Stimulated activated naive CD8-positive, alpha-beta T cell treated with anti-CD3 and anti-CD28 coated beads, Interleukin-15, Interleukin-2, amounts not matched to agents 100 ng/mL and 50 ng/mL, for 24 hours (primary cell): ENCODE measurements at regions not wholly inside any gene's neighbourhood (a gene's known extent, or its start where the extent isn't known, plus 50 kb on each side); places are given as distances from the start of the nearest gene placed in this dataset.

ENCODE experiments used
- H3K27ac Mint-ChIP-seq: one replicate; pipeline ENCODE4 v1.8.0; 2021; ENCODE audit warnings: mild to moderate bottlenecking, mixed read lengths
- H3K27me3 Mint-ChIP-seq: one replicate; pipeline ENCODE4 v1.8.0; 2021; ENCODE audit warnings: mixed read lengths
- H3K36me3 Mint-ChIP-seq: one replicate; pipeline ENCODE4 v1.8.0; 2021; ENCODE audit warnings: low read depth, mixed read lengths
- H3K4me1 Mint-ChIP-seq: one replicate; pipeline ENCODE4 v1.8.0; 2021; ENCODE audit warnings: low read depth, mixed read lengths
- H3K4me3 Mint-ChIP-seq: one replicate; pipeline ENCODE4 v1.8.0; 2021; ENCODE audit warnings: mild to moderate bottlenecking, mixed read lengths
- H3K9me3 Mint-ChIP-seq: one replicate; pipeline ENCODE4 v1.8.0; 2021; ENCODE audit warnings: mixed read lengths

DNA sequence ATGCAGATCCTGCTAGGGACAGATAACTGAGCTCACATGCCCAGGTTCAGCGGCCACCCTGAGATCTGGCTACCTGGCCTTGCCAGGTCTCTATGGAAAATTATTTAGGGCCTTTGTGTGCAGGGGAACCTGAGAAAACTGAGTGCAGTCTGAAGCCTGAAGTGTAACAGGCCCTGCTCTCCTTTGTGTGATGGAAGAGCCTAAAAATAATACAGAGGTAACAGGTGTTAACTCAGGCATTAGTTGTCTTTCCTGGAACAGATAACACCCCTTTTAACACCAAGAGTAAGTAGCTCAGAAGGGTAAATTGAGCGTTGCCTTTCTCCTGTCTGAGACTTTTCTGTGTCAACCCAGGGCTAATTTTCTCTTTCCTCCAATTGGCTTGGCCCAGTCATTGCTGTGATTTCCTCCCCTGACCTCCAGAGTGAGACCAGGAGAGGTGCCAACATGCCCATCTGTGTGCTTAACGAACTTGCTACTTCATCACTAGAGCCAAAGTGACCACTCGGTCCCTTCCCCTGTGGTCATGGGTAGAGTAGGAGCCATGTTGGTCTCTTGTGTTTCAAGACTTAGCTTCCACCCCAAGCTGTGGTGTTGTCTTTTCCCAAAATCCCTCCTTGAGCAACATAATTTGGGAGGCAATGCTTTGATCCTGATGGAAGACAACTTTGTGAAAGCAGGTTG, 304.4 kb upstream of the JAG1 start:
- H3K4me3 Mint-ChIP-seq: no peak overlapping the region
- no peaks in the 10 kb centered on the region for H3K27me3 Mint-ChIP-seq
- no peak overlapping the region for H3K27ac Mint-ChIP-seq
- H3K36me3 Mint-ChIP-seq: no peaks in the 10 kb centered on the region
- no peaks in the 10 kb centered on the region for H3K4me1 Mint-ChIP-seq
- H3K9me3 Mint-ChIP-seq: no peaks in the 10 kb centered on the region

DNA sequence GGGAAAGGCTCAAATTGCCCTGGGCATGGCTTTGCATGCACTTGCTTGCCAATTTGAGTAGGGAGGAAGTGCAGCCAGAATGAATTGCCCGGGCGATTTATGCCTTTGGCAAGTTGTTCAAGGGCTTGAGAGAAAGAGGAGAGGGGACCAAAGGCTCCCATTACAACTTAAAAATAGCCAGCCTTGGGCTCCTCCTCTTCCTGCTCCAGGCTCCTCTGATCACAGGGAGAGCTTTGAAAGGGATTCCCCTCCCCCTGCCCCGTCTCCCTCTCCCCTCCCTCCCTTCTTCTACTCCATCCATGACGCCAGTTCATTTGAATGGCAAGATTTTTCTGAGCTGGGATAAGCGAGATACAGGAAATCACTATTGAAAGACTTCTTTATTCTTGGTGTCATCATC, 304.9 kb upstream of the JAG1 start:
- H3K27ac Mint-ChIP-seq: no peak overlapping the region
- H3K4me3 Mint-ChIP-seq: no peak overlapping the region
- H3K4me1 Mint-ChIP-seq: no peaks in the 10 kb centered on the region
- no peaks in the 10 kb centered on the region for H3K27me3 Mint-ChIP-seq
- H3K36me3 Mint-ChIP-seq: no peaks in the 10 kb centered on the region
- no peaks in the 10 kb centered on the region for H3K9me3 Mint-ChIP-seq

DNA sequence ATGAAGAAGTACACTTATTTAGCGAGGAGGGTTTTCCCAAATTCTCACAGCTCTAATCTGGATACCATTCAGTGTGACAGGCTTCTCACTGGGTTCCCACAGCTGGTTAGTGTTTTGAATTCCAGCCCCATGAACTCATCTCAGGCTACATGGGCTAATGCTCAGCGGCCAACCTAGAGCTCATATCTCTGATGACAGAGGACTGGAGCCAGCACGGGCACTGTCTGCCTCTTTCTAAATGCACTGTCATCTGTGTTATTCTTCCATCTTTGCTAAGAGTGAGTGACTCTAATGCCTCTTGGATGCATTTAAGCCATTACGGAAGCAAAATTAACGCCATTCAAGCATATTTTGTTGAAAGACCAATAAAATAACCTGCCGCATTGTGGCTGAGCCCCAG, 308.9 kb upstream of the JAG1 start:
- no peaks in the 10 kb centered on the region for H3K36me3 Mint-ChIP-seq
- no peak overlapping the region for H3K27ac Mint-ChIP-seq
- H3K27me3 Mint-ChIP-seq: no peaks in the 10 kb centered on the region
- H3K9me3 Mint-ChIP-seq: peaks cover 4% of the 10 kb centered on the region
- no peak overlapping the region for H3K4me3 Mint-ChIP-seq
- no peaks in the 10 kb centered on the region for H3K4me1 Mint-ChIP-seq

DNA sequence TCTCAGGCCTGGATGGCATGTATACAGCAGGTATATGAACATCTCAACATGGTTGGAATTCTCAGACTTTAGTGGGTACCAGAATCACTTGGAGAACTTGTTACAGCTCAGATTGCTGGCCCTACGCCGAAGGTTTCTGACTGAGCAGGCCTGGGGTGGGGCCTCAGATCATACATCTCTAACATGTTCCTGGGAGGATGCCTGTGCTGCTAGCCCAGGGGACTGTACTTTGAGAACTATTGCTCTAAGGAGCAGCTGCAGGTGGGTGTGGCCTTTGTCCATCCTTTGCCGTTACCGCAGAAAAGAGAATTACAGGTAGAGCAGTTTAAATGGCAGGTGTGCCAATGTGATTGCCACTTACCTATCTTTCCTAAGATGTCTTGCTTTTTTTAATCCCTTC, 310.5 kb upstream of the JAG1 start:
- no peak overlapping the region for H3K27ac Mint-ChIP-seq
- no peak overlapping the region for H3K4me3 Mint-ChIP-seq
- H3K36me3 Mint-ChIP-seq: no peaks in the 10 kb centered on the region
- no peaks in the 10 kb centered on the region for H3K27me3 Mint-ChIP-seq
- H3K9me3 Mint-ChIP-seq: peaks cover 4% of the 10 kb centered on the region
- no peaks in the 10 kb centered on the region for H3K4me1 Mint-ChIP-seq

DNA sequence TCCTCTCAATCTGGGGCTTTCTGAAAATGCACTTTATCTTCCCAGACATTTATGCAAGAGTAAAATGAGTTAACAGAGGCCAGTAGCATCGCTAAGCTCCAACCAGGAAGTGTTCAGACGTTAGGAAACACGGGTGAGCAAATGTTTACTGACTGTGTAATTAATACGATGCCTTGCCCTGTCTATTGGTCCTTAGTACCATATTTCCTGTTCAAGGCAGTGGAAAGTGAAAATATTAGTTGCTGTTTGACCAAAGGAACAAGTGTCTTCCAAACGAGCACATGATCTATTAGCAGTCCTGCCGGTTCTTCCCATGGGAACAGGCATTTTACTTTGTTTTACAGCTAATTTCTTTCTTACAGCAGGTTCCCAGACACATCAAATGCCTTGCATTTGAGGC, 311.1 kb upstream of the JAG1 start:
- H3K27ac Mint-ChIP-seq: no peak overlapping the region
- peaks cover 4% of the 10 kb centered on the region for H3K9me3 Mint-ChIP-seq

DNA sequence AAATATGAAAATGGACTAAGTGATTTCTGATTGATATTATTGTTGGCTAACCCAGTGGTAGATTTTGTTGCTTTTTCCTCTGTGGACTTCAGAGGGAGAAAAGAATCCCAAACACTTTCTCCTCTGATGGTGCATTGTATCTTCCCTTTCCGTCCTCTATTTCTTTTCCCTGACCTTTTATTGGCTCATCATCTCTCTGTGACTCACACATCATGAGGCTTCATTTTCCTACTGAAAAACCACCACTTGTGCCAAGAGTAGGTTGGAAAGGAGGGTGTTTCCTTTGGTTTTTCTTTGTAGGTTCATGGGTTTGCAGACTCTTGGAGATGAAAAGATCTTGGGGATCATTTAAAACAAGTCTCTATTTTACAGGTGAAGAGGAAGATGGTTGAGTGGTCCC, 311.7 kb upstream of the JAG1 start:
- Mint-ChIP-seq H3K4me3 (no peak overlapping the region), H3K4me1 (no peaks in the 10 kb centered on the region), H3K27me3 (no peaks in the 10 kb centered on the region), H3K9me3 (peaks cover 4% of the 10 kb centered on the region), H3K36me3 (no peaks in the 10 kb centered on the region), H3K27ac (no peak overlapping the region)

More for the DNA sequence above, 311.1 kb upstream of the JAG1 start:
- Mint-ChIP-seq H3K4me1 (no peaks in the 10 kb centered on the region), H3K36me3 (no peaks in the 10 kb centered on the region), H3K4me3 (no peak overlapping the region), H3K27me3 (no peaks in the 10 kb centered on the region)

DNA sequence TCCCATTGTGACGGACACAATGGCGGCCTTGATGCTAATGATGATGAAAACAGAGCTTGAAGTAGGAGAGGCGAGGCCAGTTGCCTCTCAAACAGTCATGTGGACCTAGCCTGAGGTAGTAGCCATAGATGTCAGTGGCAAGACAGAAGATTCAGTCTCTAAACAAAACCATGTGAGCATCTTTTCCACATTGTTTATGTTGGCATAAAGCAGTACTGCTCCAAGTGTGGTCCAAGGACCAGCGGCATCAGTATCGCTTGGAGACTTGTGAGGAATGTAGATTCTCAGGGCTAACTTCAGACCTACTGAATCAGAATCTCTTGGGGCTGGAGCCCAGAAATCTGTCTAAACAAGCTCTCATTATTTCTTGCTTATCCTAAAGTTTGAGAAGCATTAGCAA, 312.8 kb upstream of the JAG1 start:
- no peaks in the 10 kb centered on the region for H3K27me3 Mint-ChIP-seq
- H3K36me3 Mint-ChIP-seq: no peaks in the 10 kb centered on the region
- H3K4me1 Mint-ChIP-seq: no peaks in the 10 kb centered on the region
- H3K4me3 Mint-ChIP-seq: no peak overlapping the region
- no peak overlapping the region for H3K27ac Mint-ChIP-seq
- H3K9me3 Mint-ChIP-seq: peaks cover 4% of the 10 kb centered on the region

DNA sequence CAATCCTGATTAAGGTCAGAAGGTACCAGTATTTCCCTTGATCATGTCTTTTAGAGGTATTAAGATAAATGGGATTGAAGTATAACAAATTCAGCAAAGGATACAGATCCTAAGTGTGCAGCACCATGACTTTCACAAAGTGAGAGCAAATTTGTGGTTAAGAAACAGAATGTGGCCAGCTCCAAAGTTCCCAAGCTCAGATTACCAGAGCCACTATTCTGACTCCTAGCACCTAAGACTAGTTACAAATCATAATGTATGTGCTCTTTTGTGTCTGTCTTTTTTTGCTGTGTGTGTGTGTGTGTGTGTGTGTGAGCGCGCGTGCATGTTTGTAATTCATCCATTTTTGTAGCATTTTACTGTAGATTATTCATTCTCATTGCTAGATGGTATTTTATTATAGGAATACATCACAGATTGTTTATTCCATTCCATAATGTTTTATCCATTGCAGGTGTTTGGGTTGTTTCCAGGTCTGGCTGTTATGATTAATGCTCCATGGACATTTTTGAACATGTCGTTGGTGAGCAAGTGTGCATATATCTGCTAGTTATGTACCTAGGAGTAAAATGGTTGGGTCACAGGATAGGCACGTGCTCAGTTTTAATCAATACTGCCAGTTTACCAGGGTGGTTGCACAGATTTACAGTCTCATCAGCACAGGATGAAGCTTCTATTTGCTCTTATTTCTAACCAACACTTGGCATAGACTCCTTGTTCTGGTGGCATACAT, 314.0 kb upstream of the JAG1 start:
- Mint-ChIP-seq H3K36me3 (no peaks in the 10 kb centered on the region), H3K4me3 (no peak overlapping the region), H3K4me1 (no peaks in the 10 kb centered on the region), H3K9me3 (peaks cover 4% of the 10 kb centered on the region), H3K27ac (no peak overlapping the region), H3K27me3 (no peaks in the 10 kb centered on the region)

DNA sequence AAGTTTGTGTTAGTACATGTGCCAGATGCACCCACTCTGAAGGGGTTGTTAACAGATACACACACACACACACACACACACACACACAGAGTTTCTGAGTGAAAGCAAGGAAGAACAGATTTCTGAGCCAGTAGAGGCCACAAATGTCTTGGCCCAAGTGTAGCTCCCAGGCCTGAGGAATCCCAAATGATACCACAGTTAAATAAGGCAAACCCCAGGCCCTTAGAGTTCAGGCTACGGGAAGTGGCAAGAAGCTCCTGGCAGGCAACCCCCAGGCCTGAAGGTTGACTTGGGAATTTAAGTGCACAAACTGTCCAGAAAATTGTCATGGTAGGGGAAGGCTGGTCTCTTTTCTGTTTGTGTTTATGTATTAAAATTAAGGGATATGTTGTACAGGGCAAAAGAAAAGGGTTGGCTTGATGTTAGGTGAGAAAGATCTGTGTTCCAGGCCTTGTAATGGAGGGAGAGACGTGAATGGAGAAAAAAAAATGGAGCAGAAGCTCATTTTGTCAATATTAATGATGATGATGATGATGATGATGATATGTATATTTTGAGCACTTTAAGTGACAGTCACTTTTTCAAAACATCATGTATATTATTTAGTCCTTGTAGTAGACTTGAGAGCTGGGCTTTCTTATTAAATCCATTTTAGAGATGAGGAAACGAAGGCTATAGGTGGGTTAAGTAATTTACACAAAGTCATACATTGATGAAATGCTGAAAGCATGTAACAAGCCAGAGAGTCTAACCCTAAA, 317.0 kb upstream of the JAG1 start:
- Mint-ChIP-seq H3K27me3 (no peaks in the 10 kb centered on the region), H3K36me3 (no peaks in the 10 kb centered on the region), H3K9me3 (no peaks in the 10 kb centered on the region), H3K4me3 (no peak overlapping the region), H3K4me1 (no peaks in the 10 kb centered on the region), H3K27ac (no peak overlapping the region)

DNA sequence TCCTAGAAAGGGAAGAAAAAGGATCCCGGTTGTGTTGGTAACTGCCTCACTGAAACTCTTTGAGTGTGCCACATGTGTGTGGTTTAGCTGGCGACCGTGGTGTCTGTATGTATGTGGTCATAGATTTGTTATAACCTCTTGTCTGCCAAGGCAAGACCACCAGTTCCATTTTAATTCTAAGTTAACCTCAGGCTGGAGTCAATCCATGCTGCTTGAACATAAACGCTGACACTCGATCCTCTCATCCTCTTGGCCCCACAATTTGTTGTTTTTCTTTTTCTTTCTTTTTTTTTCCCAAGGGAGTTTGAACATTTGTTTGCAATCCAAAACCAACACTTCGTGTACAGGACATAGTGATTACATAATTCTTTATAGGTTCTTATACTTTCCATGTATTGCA, 318.9 kb upstream of the JAG1 start:
- Mint-ChIP-seq H3K9me3 (no peaks in the 10 kb centered on the region), H3K4me3 (no peak overlapping the region), H3K4me1 (no peaks in the 10 kb centered on the region), H3K36me3 (no peaks in the 10 kb centered on the region), H3K27me3 (no peaks in the 10 kb centered on the region), H3K27ac (no peak overlapping the region)

DNA sequence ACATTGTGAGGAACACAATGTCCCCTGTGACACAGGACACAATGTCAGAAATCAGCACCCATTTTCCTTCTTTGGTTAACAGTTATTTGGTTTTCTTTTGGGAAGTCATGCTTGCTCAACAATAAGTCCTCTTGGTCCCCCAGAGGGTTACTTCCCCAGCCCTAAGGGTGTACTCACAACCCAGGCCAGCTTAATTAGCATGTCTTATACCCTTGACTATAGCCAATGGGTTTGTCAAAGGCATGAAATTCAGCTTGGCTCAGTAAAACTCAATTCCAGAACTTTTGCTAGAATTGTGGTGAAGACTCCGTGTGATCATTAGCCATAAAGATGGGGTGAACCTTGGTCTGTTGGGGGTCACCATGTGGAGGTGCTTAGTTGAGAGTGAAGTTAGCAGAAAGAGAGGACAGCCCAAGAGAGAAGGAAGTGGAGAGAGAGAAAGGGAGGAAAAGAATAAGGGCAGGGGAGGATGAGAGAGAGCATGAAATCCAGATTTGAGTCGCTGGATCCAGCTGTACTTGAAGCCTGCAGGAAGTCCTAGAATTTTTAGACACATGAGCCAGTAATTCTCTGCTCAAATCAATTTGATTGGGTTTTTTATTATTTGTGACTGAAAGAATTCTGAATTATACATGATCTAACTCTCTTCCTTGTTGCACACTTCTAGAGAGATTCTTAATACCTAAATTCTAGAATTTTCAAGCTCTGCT, 321.3 kb upstream of the JAG1 start:
- H3K27me3 Mint-ChIP-seq: no peaks in the 10 kb centered on the region
- no peaks in the 10 kb centered on the region for H3K4me1 Mint-ChIP-seq
- no peaks in the 10 kb centered on the region for H3K9me3 Mint-ChIP-seq
- H3K4me3 Mint-ChIP-seq: no peak overlapping the region
- no peak overlapping the region for H3K27ac Mint-ChIP-seq
- H3K36me3 Mint-ChIP-seq: no peaks in the 10 kb centered on the region

DNA sequence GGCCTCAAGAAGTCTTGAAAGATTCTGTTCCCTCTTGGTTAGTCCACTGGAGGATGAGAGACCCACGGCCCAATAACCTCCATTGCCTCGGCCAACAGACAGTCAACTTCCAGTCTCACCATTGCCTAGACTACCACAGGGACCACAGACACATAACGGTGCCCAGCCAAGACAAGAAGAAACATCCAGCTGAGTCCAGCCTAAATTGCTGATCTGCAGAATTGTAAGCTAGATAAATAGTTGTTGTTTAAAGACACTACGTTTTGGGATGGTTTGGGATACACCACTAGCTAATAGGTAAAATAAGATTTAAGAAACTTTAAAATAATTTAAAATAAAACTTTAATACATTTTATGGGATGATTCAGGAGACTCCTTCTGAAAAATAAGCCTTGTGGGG, 324.7 kb upstream of the JAG1 start:
- Mint-ChIP-seq H3K4me1 (no peaks in the 10 kb centered on the region), H3K4me3 (no peak overlapping the region), H3K9me3 (no peaks in the 10 kb centered on the region), H3K27ac (no peak overlapping the region), H3K27me3 (no peaks in the 10 kb centered on the region), H3K36me3 (no peaks in the 10 kb centered on the region)

DNA sequence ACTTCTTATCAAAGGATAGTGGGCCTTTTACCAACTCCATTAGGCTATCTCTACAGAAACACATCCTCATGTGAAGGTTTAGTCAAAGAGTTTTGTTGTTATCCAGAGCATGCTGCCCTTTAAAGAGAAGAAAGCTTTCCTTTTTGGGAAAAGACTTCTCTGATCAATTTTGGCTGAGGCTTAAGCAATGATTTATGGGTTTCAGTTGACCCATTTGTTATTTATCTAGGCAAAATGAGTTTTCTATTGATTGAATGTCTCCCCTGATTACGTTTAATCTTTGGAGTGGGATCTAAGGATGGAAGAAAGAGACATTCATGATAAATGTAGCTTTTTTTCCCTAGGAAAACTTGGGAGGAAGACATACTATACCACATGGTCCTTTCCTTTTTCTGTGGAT, 326.6 kb upstream of the JAG1 start:
- Mint-ChIP-seq H3K27ac (no peak overlapping the region), H3K4me3 (no peak overlapping the region), H3K36me3 (no peaks in the 10 kb centered on the region), H3K9me3 (peaks cover 5% of the 10 kb centered on the region), H3K4me1 (no peaks in the 10 kb centered on the region), H3K27me3 (no peaks in the 10 kb centered on the region)

DNA sequence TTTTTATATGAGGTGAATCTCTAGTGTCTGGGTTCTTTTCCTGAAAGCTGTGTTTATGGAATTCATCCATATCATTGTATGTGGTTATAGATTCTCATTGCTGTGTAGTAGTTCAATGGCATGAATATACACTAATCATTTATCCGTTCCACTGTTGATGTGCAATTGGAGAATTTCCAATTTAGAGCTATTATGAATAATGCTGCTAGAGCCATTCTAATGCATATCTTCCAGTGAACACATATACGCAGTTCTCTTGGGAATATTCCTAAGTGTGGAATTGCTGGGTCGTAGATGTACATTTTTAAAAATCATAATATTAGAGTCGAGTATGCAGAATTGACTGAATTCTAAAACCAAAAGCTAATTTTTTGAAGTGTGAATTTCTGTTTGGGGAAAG, 327.5 kb upstream of the JAG1 start:
- H3K4me3 Mint-ChIP-seq: no peak overlapping the region
- no peaks in the 10 kb centered on the region for H3K4me1 Mint-ChIP-seq
- H3K27me3 Mint-ChIP-seq: no peaks in the 10 kb centered on the region
- no peak overlapping the region for H3K27ac Mint-ChIP-seq
- no peaks in the 10 kb centered on the region for H3K36me3 Mint-ChIP-seq
- H3K9me3 Mint-ChIP-seq: peaks cover 6% of the 10 kb centered on the region
